ENCODE measurements at regions not wholly inside any gene's neighbourhood (a gene's known extent, or its start where the extent isn't known, plus 50 kb on each side); places are given as distances from the start of the nearest gene placed in this dataset.

DNA sequence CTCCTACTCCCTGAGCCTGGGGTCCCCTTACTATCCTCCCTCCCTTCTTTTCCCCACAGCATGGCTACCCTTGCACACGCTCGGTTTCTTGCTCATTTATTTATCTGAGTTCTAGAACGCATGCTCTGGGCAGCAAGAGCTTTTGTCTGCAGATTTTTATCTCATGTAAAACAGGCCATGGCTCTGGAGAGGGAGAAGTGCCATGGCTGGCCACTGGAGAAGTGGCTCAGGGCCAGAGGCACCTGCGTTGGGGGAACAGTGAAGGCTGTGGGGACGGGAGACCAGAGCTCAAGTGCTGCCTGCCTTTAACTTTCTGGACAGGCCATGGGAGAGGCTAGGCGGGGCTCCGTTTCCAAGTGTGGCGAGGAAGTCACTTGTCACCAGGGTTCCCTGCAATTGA lies 177.7 kb upstream of the SULF2 start:
- TF ChIP-seq, protein P1, sequence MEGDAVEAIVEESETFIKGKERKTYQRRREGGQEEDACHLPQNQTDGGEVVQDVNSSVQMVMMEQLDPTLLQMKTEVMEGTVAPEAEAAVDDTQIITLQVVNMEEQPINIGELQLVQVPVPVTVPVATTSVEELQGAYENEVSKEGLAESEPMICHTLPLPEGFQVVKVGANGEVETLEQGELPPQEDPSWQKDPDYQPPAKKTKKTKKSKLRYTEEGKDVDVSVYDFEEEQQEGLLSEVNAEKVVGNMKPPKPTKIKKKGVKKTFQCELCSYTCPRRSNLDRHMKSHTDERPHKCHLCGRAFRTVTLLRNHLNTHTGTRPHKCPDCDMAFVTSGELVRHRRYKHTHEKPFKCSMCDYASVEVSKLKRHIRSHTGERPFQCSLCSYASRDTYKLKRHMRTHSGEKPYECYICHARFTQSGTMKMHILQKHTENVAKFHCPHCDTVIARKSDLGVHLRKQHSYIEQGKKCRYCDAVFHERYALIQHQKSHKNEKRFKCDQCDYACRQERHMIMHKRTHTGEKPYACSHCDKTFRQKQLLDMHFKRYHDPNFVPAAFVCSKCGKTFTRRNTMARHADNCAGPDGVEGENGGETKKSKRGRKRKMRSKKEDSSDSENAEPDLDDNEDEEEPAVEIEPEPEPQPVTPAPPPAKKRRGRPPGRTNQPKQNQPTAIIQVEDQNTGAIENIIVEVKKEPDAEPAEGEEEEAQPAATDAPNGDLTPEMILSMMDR (IDR thresholded peaks at IDR 0.05), result no peak
- TF ChIP-seq POLR2A (IDR thresholded peaks at IDR 0.05), result no peak

All from body of pancreas (tissue), 4 donors.